ENCODE measurements at regions not wholly inside any gene's neighbourhood (a gene's known extent, or its start where the extent isn't known, plus 50 kb on each side); places are given as distances from the start of the nearest gene placed in this dataset.

- H3K4me3 Mint-ChIP-seq (ENCODE audit: unreplicated experiment) = no peak overlapping the region
- no peaks in the 10 kb centered on the region for H3K9me3 Mint-ChIP-seq (ENCODE audit: unreplicated experiment)
- H3K4me1 Mint-ChIP-seq (ENCODE audit: low read depth, unreplicated experiment) = no peaks in the 10 kb centered on the region
- TF ChIP-seq CTCF (IDR thresholded peaks at IDR 0.05; ENCODE audit: partially characterized antibody, unreplicated experiment) = no peak
- H3K27ac Mint-ChIP-seq (ENCODE audit: unreplicated experiment) = no peak overlapping the region
- no peaks in the 10 kb centered on the region for H3K27me3 Mint-ChIP-seq (ENCODE audit: unreplicated experiment)
- no peaks in the 10 kb centered on the region for H3K36me3 Mint-ChIP-seq (ENCODE audit: unreplicated experiment)
- DNase-seq = no peak
Measured at GRCh38 chr3:147807776-147808175, 398.6 kb downstream of the ZIC1 start.

DNA sequence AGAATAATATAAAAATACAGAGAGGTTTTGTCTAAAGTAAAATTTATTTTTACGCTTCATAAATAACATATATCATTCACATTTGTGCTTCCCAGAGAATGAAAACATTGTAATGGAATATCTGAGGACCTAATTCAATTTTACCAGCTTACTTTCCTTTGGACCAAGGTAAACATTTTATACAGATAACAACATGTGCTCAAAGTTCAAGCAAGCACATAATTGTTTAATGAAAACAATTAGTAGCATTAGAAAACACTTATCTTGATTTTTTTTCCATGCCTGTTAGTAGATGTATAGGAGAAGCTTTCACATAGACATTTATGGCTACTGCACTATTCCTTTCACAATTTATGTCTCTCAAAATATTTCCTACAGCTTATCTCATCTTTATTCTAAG lies 400.0 kb downstream of the ZIC1 start:
- Mint-ChIP-seq H3K36me3 (ENCODE audit: unreplicated experiment) (no peaks in the 10 kb centered on the region), H3K27ac (ENCODE audit: unreplicated experiment) (no peak overlapping the region), H3K9me3 (ENCODE audit: unreplicated experiment) (no peaks in the 10 kb centered on the region), H3K4me1 (ENCODE audit: low read depth, unreplicated experiment) (no peaks in the 10 kb centered on the region), H3K4me3 (ENCODE audit: unreplicated experiment) (no peak overlapping the region), H3K27me3 (ENCODE audit: unreplicated experiment) (no peaks in the 10 kb centered on the region)
- no peak for DNase-seq
- TF ChIP-seq CTCF (IDR thresholded peaks at IDR 0.05; ENCODE audit: partially characterized antibody, unreplicated experiment) = no peak

- no peaks in the 10 kb centered on the region for H3K27me3 Mint-ChIP-seq (ENCODE audit: unreplicated experiment)
- no peaks in the 10 kb centered on the region for H3K9me3 Mint-ChIP-seq (ENCODE audit: unreplicated experiment)
- no peak overlapping the region for H3K27ac Mint-ChIP-seq (ENCODE audit: unreplicated experiment)
- no peak overlapping the region for H3K4me3 Mint-ChIP-seq (ENCODE audit: unreplicated experiment)
- no peak for TF ChIP-seq CTCF (IDR thresholded peaks at IDR 0.05; ENCODE audit: partially characterized antibody, unreplicated experiment)
- H3K4me1 Mint-ChIP-seq (ENCODE audit: low read depth, unreplicated experiment) = no peaks in the 10 kb centered on the region
- DNase-seq = no peak
- H3K36me3 Mint-ChIP-seq (ENCODE audit: unreplicated experiment) = no peaks in the 10 kb centered on the region
Measured at GRCh38 chr3:147812186-147812911, 403.2 kb downstream of the ZIC1 start.

GRCh38 chr3:147813256-147813655 lies 404.1 kb downstream of the ZIC1 start:
- DNase-seq = no peak
- no peaks in the 10 kb centered on the region for H3K36me3 Mint-ChIP-seq (ENCODE audit: unreplicated experiment)
- H3K9me3 Mint-ChIP-seq (ENCODE audit: unreplicated experiment) = no peaks in the 10 kb centered on the region
- H3K27me3 Mint-ChIP-seq (ENCODE audit: unreplicated experiment) = no peaks in the 10 kb centered on the region
- H3K4me1 Mint-ChIP-seq (ENCODE audit: low read depth, unreplicated experiment) = no peaks in the 10 kb centered on the region
- no peak overlapping the region for H3K4me3 Mint-ChIP-seq (ENCODE audit: unreplicated experiment)
- no peak overlapping the region for H3K27ac Mint-ChIP-seq (ENCODE audit: unreplicated experiment)
- TF ChIP-seq CTCF (IDR thresholded peaks at IDR 0.05; ENCODE audit: partially characterized antibody, unreplicated experiment) = no peak

DNA sequence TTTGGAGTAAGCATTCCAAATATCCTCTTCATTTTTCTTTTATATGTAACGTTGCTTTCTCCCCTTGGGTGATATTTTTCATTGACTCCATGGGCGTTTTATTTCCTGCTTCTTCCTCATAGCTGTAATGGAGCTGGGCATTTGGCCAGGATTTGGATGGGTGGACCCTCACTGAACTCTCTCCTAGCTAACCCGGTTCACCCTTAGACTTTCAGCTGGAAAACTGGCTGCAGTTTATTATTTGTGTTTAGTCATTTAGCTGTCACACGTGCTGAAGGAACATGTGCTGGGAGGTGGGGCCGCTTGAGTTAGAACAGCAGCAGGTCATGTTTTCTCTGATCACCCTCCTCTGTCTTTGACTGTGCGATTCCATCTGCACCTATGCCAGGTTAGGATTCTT lies 407.6 kb downstream of the ZIC1 start:
- no peak for DNase-seq
- no peaks in the 10 kb centered on the region for H3K27me3 Mint-ChIP-seq (ENCODE audit: unreplicated experiment)
- H3K4me3 Mint-ChIP-seq (ENCODE audit: unreplicated experiment) = no peak overlapping the region
- no peaks in the 10 kb centered on the region for H3K9me3 Mint-ChIP-seq (ENCODE audit: unreplicated experiment)
- no peaks in the 10 kb centered on the region for H3K36me3 Mint-ChIP-seq (ENCODE audit: unreplicated experiment)
- H3K4me1 Mint-ChIP-seq (ENCODE audit: low read depth, unreplicated experiment) = no peaks in the 10 kb centered on the region
- H3K27ac Mint-ChIP-seq (ENCODE audit: unreplicated experiment) = no peak overlapping the region
- no peak for TF ChIP-seq CTCF (IDR thresholded peaks at IDR 0.05; ENCODE audit: partially characterized antibody, unreplicated experiment)
